Endodermal cell (in vitro differentiated cells): ENCODE measurements at regions not wholly inside any gene's neighbourhood (a gene's known extent, or its start where the extent isn't known, plus 50 kb on each side); places are given as distances from the start of the nearest gene placed in this dataset.

Experiments used
- DNase-seq: peaks from one replicate; pipeline ENCODE4 v3.0.0-alpha.2; 2017
- H3K27ac ChIP-seq: 2 replicates; pipeline ENCODE4 v1.5.1; 2013; ENCODE audit warnings: mild to moderate bottlenecking, low read depth, low read length, moderate library complexity
- H3K27me3 ChIP-seq: 2 replicates; pipeline ENCODE4 v1.6.1; 2013; ENCODE audit warnings: mild to moderate bottlenecking, low read length, moderate library complexity; ENCODE audit not compliant: insufficient read depth, control insufficient read depth, poor library complexity, severe bottlenecking
- H3K36me3 ChIP-seq: 2 replicates; pipeline ENCODE4 v1.7.0; 2013; ENCODE audit warnings: mild to moderate bottlenecking, low read length, moderate library complexity; ENCODE audit not compliant: control insufficient read depth, insufficient read depth
- H3K4me1 ChIP-seq: one replicate; pipeline ENCODE4 v1.7.0; 2013; ENCODE audit warnings: low read length; ENCODE audit not compliant: control insufficient read depth, insufficient read depth
- H3K4me3 ChIP-seq: 2 replicates; pipeline ENCODE4 v1.5.1; 2013; ENCODE audit warnings: mild to moderate bottlenecking, low read length, moderate library complexity
- H3K9ac ChIP-seq: 2 replicates; pipeline ENCODE4 v1.6.1; 2013; ENCODE audit warnings: mild to moderate bottlenecking, low read length, moderate library complexity; ENCODE audit not compliant: poor library complexity, severe bottlenecking; ENCODE audit errors: extremely low read depth
- H3K9me3 ChIP-seq: 2 replicates; pipeline ENCODE4 v1.6.1; 2013; ENCODE audit warnings: mild to moderate bottlenecking, low read length, moderate library complexity; ENCODE audit not compliant: control insufficient read depth
- H3K27ac Mint-ChIP-seq: 2 replicates; pipeline ENCODE4 v1.8.0; 2020; ENCODE audit warnings: mixed read lengths
- H3K27me3 Mint-ChIP-seq: 2 replicates; pipeline ENCODE4 v1.8.0; 2021; ENCODE audit warnings: mild to moderate bottlenecking, mixed read lengths; ENCODE audit not compliant: insufficient read depth
- H3K36me3 Mint-ChIP-seq: 2 replicates; pipeline ENCODE4 v1.8.0; 2020; ENCODE audit warnings: low read depth, mixed read lengths
- H3K4me1 Mint-ChIP-seq: 2 replicates; pipeline ENCODE4 v1.8.0; 2020; ENCODE audit warnings: mixed read lengths
- H3K4me3 Mint-ChIP-seq: 2 replicates; pipeline ENCODE4 v1.8.0; 2020; ENCODE audit warnings: mild to moderate bottlenecking, moderate library complexity, mixed read lengths
- H3K9me3 Mint-ChIP-seq: 2 replicates; pipeline ENCODE4 v1.8.0; 2020; ENCODE audit warnings: mild to moderate bottlenecking, mixed read lengths
- WGBS, 2 experiments: methylation state at CpG; one replicate each; pipeline versions ENCODE4 v1.1.5 to v1.1.7; 2013; ENCODE audit warnings: missing lambda C conversion rate in 2 of 2, mixed read lengths in 1 of 2; ENCODE audit not compliant: insufficient coverage in 1 of 2, insufficient read length in 1 of 2; 5-methylcytosine and 5-hydroxymethylcytosine counted together
- TF ChIP-seq, protein P1 (sequence below): fragments of 200-600 bp; sonication (generic); conservative IDR thresholded peaks from 2 replicates; pipeline ENCODE4 v1.5.0; 2021; ENCODE audit warnings: antibody characterized with exemption, mild to moderate bottlenecking

DNA sequence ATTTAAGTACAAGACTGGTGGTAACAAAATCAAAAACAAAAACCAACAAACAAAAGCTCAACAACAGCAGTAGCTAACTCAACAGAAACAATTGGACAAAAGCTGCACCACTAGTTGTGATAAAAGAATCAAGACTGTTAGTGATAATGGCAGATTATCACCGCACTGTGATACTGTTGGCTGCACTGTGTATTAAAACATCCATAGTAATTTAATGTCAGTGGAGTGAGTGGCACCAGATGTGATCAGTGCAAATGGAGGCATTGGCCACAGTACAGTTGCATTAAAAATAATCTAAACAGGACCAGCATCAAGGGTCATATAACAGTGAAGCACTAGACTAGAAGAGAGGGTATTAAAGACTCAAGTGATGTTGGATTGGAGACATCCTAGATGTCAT lies 1341.3 kb downstream of the MRPL39 start:
- no peak for DNase-seq
- Histone ChIP-seq H3K4me3 (no peak overlapping the region), H3K36me3 (no peaks in the 10 kb centered on the region), H3K4me1 (no peaks in the 10 kb centered on the region), H3K9me3 (peaks cover 4% of the 10 kb centered on the region), H3K27ac (no peak overlapping the region), H3K9ac (no peak overlapping the region), H3K27me3 (no peaks in the 10 kb centered on the region)
- Mint-ChIP-seq H3K27ac (no peak overlapping the region), H3K36me3 (no peaks in the 10 kb centered on the region), H3K4me1 (no peaks in the 10 kb centered on the region), H3K9me3 (peaks cover 34% of the 10 kb centered on the region), H3K27me3 (no peaks in the 10 kb centered on the region), H3K4me3 (no peak overlapping the region)
- 86% methylated on average over 1 of the region's 1 CpG for WGBS, 2 experiments
- TF ChIP-seq, protein P1, sequence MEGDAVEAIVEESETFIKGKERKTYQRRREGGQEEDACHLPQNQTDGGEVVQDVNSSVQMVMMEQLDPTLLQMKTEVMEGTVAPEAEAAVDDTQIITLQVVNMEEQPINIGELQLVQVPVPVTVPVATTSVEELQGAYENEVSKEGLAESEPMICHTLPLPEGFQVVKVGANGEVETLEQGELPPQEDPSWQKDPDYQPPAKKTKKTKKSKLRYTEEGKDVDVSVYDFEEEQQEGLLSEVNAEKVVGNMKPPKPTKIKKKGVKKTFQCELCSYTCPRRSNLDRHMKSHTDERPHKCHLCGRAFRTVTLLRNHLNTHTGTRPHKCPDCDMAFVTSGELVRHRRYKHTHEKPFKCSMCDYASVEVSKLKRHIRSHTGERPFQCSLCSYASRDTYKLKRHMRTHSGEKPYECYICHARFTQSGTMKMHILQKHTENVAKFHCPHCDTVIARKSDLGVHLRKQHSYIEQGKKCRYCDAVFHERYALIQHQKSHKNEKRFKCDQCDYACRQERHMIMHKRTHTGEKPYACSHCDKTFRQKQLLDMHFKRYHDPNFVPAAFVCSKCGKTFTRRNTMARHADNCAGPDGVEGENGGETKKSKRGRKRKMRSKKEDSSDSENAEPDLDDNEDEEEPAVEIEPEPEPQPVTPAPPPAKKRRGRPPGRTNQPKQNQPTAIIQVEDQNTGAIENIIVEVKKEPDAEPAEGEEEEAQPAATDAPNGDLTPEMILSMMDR, result no peak

GRCh38 chr21:24260751-24261150 lies 1346.5 kb downstream of the MRPL39 start:
- Histone ChIP-seq H3K27ac (no peak overlapping the region), H3K9me3 (peaks cover 16% of the 10 kb centered on the region), H3K36me3 (no peaks in the 10 kb centered on the region), H3K4me3 (no peak overlapping the region), H3K9ac (no peak overlapping the region), H3K4me1 (no peaks in the 10 kb centered on the region), H3K27me3 (no peaks in the 10 kb centered on the region)
- DNase-seq, result no peak
- 40 to 77% methylated on average over 1 to 3 of the region's 3 CpGs for WGBS, 2 experiments
- no peaks in the 10 kb centered on the region for H3K4me1 Mint-ChIP-seq
- peaks cover 43% of the 10 kb centered on the region for H3K9me3 Mint-ChIP-seq
- no peaks in the 10 kb centered on the region for H3K27me3 Mint-ChIP-seq
- TF ChIP-seq, protein P1, result no peak
- H3K27ac Mint-ChIP-seq, result no peak overlapping the region
- H3K4me3 Mint-ChIP-seq, result no peak overlapping the region
- H3K36me3 Mint-ChIP-seq, result no peaks in the 10 kb centered on the region

DNA sequence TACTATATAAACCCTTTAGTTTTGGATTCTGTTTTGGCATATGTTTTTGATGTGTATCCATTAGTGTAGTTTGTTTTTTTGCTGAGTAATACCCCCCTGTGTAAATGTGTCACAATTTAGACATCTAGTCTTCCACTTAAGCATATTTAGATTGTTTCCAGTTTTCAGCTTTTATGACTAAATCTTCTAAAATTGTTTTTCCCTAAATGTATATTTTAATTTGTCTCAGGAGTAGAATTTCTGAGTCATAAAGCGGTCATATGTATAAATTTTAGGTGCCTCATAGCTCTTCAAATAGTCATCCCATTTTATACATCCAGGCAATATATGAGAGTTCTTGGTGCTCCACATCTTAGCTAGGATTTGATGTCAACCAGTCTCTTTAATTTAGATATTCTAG lies 1348.0 kb downstream of the MRPL39 start:
- Histone ChIP-seq H3K9ac (no peak overlapping the region), H3K9me3 (peaks cover 16% of the 10 kb centered on the region), H3K36me3 (no peaks in the 10 kb centered on the region), H3K4me3 (no peak overlapping the region), H3K27ac (no peak overlapping the region), H3K4me1 (no peaks in the 10 kb centered on the region), H3K27me3 (no peaks in the 10 kb centered on the region)
- TF ChIP-seq, protein P1, result no peak
- Mint-ChIP-seq H3K4me1 (no peaks in the 10 kb centered on the region), H3K4me3 (no peak overlapping the region), H3K36me3 (no peaks in the 10 kb centered on the region), H3K27ac (no peak overlapping the region), H3K9me3 (peaks cover 46% of the 10 kb centered on the region), H3K27me3 (no peaks in the 10 kb centered on the region)
- DNase-seq, result no peak
- 100% methylated on average over 1 of the region's 1 CpG; no CpG with 5 or more reads in 1 of the 2 experiments for WGBS, 2 experiments
